GM18868 (cell line): ENCODE measurements at regions not wholly inside any gene's neighbourhood (a gene's known extent, or its start where the extent isn't known, plus 50 kb on each side); places are given as distances from the start of the nearest gene placed in this dataset.
"Not testable (repeated sequence)": the region's sequence is repeated elsewhere in the genome, so short reads cannot be mapped to it uniquely, and the experiment has no call there.

Source experiments
- ATAC-seq: cut with Tn5 transposase; IDR thresholded peaks from one replicate; pipeline ENCODE4 v1.9.1; 2021; ENCODE audit warnings: mild to moderate bottlenecking, moderate library complexity; ENCODE audit not compliant: unreplicated experiment

DNA sequence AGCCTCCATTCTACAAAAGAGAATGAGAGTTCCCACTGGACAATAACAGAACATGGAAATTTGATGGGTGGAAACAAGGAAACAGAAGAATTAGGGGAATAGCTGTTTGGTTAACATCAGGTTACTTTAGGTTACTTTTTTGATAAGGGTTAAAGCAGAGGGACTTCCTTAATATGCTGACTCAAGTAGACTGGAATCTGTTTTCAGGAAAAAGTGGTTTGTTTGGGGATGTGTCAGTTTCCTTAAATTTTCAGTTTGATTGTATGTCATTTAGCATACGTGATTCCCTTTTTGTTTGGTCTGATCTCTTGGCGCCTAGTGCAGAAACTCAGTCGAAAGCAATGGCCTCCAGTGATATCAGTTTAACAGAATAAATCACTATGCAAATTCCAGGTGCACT is 411.8 kb upstream of the GRM7 start:
- no peak for ATAC-seq

DNA sequence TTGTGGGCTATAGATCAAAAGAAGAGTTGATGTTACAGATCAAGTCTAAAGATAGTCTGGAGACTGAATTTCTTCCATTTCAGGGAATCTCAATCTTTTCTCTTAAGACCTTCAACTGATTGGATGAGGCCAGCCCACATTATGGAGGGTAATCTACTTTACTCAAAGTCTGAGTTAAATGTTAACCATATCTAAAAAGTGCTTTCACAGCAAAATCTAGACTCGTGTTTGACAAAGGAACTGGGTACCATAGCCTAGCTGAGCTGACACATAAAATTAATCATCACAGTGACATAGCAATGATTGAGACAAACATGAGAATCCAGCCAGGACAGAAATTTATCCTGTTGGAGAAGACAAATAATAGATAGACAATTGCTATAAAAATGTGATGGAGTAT is 407.9 kb upstream of the GRM7 start:
- no peak for ATAC-seq

GRCh38 chr3:6455031-6455430 is 405.9 kb upstream of the GRM7 start:
- ATAC-seq: no peak

- no peak for ATAC-seq
Observed at GRCh38 chr3:6467186-6467585, 393.7 kb upstream of the GRM7 start.

DNA sequence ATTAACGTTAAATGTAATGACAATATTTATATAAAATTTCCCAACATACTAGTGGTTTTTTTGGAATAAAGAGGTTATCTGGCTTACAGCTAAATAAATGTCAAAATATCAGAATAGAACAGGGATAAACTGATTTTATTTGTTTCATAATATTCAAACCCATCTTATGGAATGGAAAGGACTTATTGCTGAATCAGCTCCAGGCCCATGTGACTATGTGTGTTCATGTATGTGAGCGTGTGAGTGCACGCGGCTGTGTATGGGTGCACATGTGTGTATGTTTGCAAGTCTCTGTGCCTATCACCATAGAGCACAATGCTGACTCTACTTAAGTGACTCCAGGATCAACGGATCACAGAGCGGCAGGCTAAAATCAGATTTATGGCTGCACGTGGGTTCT is 392.3 kb upstream of the GRM7 start:
- no peak for ATAC-seq

- ATAC-seq: no peak
Observed at GRCh38 chr3:6471744-6472143, 389.2 kb upstream of the GRM7 start.

DNA sequence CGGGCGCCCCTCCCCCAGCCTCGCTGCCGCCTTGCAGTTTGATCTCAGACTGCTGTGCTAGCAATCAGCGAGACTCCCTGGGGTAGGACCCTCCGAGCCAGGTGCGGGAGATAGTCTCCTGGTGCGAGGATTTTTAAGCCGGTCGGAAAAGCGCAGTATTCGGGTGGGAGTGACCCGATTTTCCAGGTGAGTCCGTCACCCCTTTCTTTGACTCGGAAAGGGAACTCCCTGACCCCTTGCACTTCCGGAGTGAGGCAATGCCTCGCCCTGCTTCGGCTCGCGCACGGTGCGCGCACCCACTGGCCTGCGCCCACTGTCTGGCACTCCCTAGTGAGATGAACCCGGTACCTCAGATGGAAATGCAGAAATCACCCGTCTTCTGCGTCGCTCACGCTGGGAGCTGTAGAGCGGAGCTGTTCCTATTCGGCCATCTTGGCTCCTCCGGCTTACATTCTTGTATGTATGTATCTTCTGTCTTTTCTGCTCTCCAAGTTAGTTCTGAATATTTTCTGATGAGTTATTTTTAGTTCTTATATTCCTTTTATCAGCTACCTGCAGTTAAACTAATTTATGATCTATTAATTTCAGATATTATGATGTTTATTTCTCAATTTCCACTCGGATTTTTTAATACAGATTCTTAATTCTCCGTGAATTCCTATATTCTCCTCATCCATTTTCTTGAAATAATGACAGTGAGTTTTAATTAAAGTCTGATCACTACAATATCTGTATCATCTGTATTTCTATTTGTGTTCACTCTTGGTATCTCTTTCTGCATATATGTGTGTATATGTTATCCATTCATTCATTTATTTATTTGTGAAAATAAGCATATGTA is 370.2 kb upstream of the GRM7 start:
- not testable (repeated sequence) for ATAC-seq

DNA sequence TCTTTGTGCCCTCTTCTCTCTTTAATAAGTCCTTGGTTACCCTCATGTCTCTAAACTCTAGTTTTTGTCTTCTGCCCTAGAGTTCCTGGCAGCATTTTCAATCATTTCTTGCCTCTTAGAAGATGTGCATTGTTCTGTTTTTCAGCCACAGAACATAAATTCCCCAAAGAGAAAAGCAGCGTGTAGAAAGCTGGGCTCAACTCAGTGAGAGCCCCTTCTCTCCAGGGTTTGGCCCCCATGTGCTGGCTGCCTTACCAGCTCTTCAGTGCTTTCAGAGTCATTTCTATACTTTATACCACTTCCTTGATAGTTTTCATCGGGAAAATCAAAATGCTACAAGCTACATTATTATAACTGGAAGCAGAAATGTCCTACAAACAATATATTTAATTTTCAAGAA is 369.1 kb upstream of the GRM7 start:
- ATAC-seq: no peak

- ATAC-seq: no peak
Observed at GRCh38 chr3:6492306-6492705, 368.6 kb upstream of the GRM7 start.

DNA sequence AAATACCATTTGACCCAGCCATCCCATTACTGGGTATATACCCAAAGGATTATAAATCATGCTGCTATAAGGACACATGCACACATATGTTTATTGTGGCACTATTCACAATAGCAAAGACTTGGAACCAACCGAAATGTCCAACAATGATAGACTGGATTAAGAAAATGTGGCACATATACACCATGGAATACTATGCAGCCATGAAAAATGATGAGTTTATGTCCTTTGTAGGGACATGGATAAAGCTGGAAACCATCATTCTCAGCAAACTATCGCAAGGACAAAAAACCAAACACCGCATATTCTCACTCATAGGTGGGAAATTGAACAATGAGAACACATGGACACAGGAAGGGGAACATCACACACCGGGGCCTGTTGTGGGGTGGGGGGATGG is 362.0 kb upstream of the GRM7 start:
- not testable (repeated sequence) for ATAC-seq

DNA sequence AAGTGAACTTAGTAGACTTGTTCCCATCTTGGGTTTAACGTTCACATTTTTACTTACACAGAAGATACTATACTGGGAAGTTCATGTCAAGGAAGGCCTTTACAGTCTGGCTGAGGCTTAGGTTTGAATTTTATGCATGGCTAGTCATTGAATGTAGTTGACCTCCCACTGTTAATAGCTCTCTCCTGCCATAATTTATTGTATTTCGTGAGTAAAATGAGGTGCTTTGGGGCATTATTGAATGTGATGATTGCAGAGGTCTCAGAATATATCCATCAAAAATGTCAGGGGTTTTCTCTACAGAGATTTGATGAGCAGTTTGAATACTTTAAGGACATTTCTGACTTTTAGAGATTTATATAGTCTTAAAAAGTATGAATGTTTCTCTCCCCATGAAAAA is 356.6 kb upstream of the GRM7 start:
- ATAC-seq: no peak

DNA sequence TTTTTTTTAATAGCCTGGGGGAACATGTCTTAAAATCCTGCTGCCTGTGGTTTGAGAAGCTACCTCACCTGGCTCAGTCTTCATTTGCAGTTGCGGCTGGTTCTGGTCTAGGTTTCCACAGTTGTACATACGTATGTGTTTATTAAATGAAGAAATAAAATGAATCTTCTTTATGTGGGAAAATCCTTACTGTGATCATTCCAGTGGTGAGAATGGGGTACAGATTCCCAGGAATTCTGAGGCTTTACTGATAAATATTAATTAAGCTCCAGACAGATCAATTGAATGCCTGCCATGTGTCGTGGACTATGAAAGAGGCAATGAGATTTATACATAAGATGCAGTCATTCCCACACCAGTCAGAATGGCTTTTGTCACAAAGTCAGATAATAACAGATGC is 356.1 kb upstream of the GRM7 start:
- no peak for ATAC-seq

DNA sequence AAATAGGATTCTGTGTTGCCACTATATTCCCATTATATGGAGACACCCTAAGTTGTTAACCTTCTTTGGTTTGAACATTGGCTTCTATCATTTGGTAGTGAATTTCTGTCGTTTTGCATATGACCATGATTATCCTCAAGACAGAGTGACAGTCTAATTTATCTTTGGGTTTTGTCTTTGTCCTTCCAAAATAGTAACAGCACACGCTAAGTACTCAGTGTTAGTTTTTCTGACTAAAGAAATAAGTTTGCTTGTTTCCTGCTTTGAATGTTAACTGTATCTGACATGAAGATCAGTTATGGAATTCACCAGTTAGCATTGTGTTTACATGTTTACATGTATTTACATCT is 352.5 kb upstream of the GRM7 start:
- no peak for ATAC-seq

DNA sequence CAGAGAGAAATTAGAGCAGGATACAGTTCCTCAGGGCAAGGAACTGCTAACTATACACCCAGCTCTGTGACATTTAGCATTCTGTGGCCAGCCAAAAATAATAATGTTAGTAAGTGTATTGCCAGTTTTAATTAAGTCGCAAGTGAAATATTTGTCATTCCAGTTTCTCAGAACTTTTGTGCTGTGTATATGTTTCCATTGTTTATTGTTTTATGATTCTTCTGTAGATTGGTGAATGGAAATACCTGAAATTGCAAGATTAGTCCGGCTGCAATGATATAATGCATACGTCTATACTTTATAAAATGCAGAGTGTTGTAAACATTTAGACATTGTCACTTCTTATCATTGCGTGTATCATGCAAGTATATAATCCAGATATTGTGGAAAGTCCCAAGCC is 351.3 kb upstream of the GRM7 start:
- ATAC-seq: no peak

DNA sequence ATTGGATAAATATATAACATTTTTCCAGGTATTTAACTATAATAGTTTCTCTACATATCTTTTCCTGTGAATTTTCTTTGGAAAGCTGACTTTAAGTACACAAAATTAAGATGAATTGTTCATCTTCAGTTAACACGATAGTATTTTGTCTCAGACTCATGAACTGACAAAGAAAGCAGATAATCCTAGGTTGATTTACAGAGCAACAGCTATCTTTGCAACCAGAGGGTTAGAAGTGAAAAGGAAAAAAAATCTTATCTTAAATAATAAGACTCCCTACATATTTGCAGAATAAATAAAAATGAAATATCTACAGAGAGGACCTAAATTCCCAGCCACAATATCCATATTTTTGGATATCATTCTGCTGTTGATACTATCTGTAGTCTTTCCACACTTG is 350.2 kb upstream of the GRM7 start:
- ATAC-seq: no peak

DNA sequence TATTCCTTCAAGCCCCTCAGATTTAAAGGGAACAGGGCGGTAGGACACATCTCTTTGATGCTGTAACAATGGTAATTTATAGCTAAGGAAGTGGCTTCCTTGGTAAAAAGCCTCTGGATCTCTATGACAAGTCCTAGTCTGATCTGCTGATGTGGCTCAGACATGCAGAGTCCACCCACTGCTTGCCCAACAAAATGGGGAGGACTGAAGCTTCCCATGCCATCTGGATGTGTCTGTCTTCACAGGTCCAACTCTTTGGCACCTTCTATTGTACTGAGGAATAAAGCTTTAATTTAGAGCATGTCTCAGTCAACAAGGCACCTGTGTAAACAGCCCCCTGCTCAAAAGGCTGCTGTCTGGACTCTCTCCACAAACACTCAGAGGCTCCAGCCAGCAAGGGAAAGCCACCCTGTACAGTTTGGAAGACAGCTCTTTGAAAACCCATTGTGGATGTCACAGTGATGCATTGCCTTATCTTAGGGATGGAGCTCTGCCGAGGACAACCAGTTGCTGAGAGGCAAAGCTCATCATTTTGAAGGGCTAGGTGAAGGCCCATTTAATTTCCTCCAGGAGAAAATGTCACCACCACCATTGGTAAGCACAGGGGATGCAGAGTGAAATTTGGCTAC is 348.6 kb upstream of the GRM7 start:
- no peak for ATAC-seq

GRCh38 chr3:6516143-6516542 is 344.8 kb upstream of the GRM7 start:
- ATAC-seq: no peak

DNA sequence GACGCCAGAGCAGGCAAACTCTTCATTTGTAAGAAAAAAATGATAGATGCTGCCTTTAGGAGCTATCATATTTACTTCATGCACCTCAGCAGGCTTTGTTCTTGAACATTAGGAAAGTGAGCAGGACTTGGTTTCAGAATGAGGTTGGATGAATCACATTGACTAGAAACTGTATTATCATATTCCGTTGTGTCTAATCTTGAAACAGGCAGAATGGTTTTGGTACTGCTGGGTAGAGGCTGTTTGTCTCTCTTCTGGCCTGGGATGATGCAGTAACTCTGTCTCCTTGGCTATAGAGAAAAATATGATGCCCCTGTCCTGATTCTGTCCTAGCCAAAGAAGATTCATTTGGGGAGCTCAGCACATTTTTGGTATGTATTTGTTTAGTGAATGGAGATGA is 344.2 kb upstream of the GRM7 start:
- ATAC-seq: peak; percentile 49

DNA sequence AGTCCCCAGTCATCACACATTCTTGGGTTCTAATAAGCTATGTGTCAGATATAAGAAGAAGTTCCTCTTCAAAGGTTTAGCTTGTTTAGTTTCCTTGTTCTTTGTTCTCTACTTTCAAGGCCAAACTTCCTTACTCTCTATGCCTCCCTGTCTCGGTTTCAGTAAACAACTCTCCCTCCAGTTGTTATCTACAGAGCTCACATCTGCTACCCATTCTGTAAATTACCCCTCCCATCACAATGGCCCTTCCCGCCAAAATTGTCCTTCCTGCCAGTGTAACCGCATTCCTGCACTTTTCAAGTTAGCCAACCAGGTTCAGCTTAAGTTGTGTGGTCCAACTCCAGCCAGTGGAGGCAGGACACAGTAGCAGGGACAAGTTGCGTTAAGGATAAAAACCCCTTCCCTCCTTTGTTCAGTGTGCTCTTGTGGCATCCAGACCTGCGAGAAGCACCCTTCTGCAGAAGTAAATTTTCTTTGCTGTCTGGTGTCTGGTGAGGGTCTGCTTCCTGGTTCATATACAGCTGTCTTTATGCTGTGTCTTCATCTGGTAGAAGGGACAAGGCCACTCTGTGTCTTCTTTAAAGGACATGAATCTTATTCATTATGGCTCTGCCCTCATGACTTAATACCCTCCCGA is 342.1 kb upstream of the GRM7 start:
- ATAC-seq: no peak

DNA sequence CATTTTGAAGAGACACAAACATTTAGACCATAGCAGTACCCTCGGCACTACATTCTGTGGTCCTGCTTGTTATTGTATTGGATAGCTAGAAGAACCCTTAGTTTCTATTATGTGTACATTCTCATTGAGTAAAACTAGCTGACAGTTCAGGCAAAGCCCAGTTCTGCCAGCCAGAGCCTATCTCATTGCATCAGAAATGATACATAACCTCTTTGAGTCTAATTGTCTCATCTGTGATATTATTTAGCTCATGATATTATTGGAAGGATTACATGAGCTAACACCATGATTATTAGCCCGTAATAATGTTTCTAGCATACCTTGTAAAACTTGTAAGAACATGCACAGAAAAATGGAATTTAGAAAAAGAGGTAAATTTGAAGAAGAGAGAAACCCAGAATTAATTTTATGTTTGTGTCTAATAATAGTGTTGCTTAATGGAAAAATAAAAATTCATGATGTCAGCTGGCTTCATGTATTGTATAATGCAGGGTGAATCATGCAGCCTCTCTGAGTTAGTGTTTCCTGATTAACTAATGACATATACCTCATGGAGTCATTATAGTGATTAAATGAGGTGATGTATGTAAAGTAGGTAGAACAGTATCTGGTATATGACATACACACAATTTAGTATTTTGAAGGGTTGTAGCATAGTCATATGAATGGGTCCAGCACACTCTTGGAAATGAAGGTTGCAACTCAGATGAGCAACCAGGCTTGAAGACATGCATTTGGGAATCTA is 339.4 kb upstream of the GRM7 start:
- no peak for ATAC-seq

DNA sequence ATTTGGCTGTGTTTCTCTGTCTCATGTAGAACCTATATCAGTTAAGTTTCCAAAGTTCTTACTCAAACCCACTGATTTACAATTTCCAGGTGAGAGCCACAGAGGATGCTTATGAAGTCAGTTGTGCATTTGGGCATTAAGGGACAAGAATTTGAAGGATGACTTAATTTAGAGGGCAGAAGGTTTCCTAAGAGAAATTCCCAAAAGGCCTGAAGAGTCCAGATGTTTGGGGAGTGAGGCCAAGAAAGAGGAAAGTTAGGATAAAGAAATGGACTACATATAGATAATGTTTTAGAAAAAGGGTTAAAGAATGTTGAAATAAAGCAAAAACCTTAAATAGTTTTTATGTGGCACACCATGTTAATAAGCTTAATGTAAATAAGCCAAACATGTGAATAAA is 338.7 kb upstream of the GRM7 start:
- ATAC-seq: no peak

GRCh38 chr3:6523043-6523442 is 337.9 kb upstream of the GRM7 start:
- no peak for ATAC-seq
